Fibroblast of villous mesenchyme (primary cell): ENCODE measurements at regions not wholly inside any gene's neighbourhood (a gene's known extent, or its start where the extent isn't known, plus 50 kb on each side); places are given as distances from the start of the nearest gene placed in this dataset.
A peak's percentile ranks its signal among the peaks of the same experiment; 100 is the strongest.
"Not testable (repeated sequence)": the region's sequence is repeated elsewhere in the genome, so short reads cannot be mapped to it uniquely, and the experiment has no call there.

Experiments used
- DNase-seq: peaks from one replicate; pipeline ENCODE4 v3.0.0-alpha.2; 2010; ENCODE audit warnings: low read depth
- H3K4me3 ChIP-seq: 2 replicates; pipeline ENCODE4 v1.5.1; 2011; ENCODE audit warnings: low read depth, mild to moderate bottlenecking, low read length
- CTCF ChIP-seq: IDR thresholded peaks from 2 replicates; pipeline ENCODE4 v1.5.1; 2012; ENCODE audit warnings: low read depth, mild to moderate bottlenecking, low read length; ENCODE audit not compliant: insufficient read depth

GRCh38 chr2:109052922-109053321 is 63.9 kb upstream of the EDAR start:
- no peak for DNase-seq
- TF ChIP-seq CTCF, result peak; percentile 3
- no peak overlapping the region for H3K4me3 ChIP-seq

- TF ChIP-seq CTCF, result no peak
- no peak for DNase-seq
Observed at GRCh38 chr2:109049022-109049421, 60.0 kb upstream of the EDAR start.

GRCh38 chr2:109048163-109048562 is 59.1 kb upstream of the EDAR start:
- no peak for TF ChIP-seq CTCF
- no peak overlapping the region for H3K4me3 ChIP-seq
- DNase-seq, result no peak

More at GRCh38 chr2:109049022-109049421, 60.0 kb upstream of the EDAR start:
- H3K4me3 ChIP-seq, result no peak overlapping the region

- not testable (repeated sequence) for DNase-seq, H3K4me3 ChIP-seq
Observed at GRCh38 chr2:109047569-109047968, 58.5 kb upstream of the EDAR start.

- TF ChIP-seq CTCF, result no peak
- no peak for DNase-seq
- no peak overlapping the region for H3K4me3 ChIP-seq
Observed at GRCh38 chr2:109046925-109047508, 58.0 kb upstream of the EDAR start.

GRCh38 chr2:109045505-109045904 is 56.5 kb upstream of the EDAR start:
- no peak for TF ChIP-seq CTCF
- DNase-seq, result no peak
- H3K4me3 ChIP-seq, result no peak overlapping the region

GRCh38 chr2:109038992-109039391 is 50.0 kb upstream of the EDAR start:
- no peak overlapping the region for H3K4me3 ChIP-seq
- no peak for TF ChIP-seq CTCF

More at GRCh38 chr2:109038992-109039391, 50.0 kb upstream of the EDAR start:
- DNase-seq, result no peak
